Vagina (tissue), 2 donors: ENCODE measurements at regions not wholly inside any gene's neighbourhood (a gene's known extent, or its start where the extent isn't known, plus 50 kb on each side); places are given as distances from the start of the nearest gene placed in this dataset.

ENCODE experiments used
- CTCF ChIP-seq, 3 experiments: fragments of 450-650 bp in 2 of 3; fragments of 200-600 bp in 1 of 3; sonication (generic) in 1 of 3; IDR thresholded peaks; one replicate each; pipeline ENCODE4 v1.5.1; 2017 to 2019; ENCODE audit warnings: antibody characterized with exemption in 3 of 3, mild to moderate bottlenecking in 2 of 3, moderate library complexity in 2 of 3
- POLR2A ChIP-seq, 2 donors: fragments of 450-650 bp; IDR thresholded peaks; one replicate each; pipeline ENCODE4 v1.6.1; 2017; ENCODE audit warnings: antibody characterized with exemption in 2 of 2, mild to moderate bottlenecking in 2 of 2, moderate library complexity in 2 of 2

- peak in 2 of 3 experiments; percentile 33 to 35 for TF ChIP-seq CTCF (IDR thresholded peaks at IDR 0.05)
- no peak for TF ChIP-seq POLR2A (IDR thresholded peaks at IDR 0.05)
Measured at GRCh38 chr7:80018941-80019808, 115.5 kb upstream of the GNAI1 start.
